ENCODE measurements at regions not wholly inside any gene's neighbourhood (a gene's known extent, or its start where the extent isn't known, plus 50 kb on each side); places are given as distances from the start of the nearest gene placed in this dataset.

DNA sequence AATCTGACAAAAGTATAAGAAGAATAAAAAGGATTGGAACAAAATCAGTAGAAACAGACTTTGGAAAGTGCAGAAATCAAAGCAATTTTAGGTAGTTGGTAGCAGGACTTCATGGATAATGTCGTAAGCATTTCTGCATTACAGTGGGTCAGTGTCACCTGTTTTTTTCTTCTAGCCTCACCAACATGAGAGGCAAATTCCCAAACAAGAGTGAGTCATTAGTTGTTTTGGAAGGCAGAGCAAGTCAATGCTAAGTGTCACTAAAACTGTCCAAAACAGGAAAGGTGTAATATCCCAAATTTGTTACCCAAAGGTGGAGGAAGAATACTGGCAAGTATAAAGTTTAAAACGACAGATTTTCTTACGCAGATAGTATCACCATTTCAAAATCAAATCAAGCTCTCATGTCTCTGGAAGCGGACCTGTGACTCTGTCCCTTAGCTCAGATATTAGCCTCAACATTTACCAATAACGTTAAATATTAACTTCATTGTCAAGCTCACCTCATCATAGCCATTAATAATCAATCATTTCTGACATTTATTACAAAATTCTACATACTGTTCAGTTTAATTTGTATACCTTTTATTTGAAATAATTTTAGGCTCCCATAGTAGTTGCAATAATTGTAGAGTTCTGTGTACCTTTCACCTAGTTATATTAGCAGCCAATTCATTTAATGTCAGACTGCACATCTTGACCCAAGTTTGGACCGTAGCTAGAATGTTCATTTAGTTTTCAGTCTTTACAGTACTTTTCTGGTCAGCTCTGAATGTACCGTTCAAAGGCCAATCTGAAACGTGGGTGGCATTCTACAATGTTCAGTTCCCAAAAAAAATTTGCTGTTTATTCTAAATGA, 901.2 kb upstream of the COX7C start:
- no peak overlapping the region for H3K4me3 ChIP-seq (ENCODE audit: low read depth, low read length)
- DNase-seq (ENCODE audit: low read depth) = no peak
- TF ChIP-seq, protein P1, sequence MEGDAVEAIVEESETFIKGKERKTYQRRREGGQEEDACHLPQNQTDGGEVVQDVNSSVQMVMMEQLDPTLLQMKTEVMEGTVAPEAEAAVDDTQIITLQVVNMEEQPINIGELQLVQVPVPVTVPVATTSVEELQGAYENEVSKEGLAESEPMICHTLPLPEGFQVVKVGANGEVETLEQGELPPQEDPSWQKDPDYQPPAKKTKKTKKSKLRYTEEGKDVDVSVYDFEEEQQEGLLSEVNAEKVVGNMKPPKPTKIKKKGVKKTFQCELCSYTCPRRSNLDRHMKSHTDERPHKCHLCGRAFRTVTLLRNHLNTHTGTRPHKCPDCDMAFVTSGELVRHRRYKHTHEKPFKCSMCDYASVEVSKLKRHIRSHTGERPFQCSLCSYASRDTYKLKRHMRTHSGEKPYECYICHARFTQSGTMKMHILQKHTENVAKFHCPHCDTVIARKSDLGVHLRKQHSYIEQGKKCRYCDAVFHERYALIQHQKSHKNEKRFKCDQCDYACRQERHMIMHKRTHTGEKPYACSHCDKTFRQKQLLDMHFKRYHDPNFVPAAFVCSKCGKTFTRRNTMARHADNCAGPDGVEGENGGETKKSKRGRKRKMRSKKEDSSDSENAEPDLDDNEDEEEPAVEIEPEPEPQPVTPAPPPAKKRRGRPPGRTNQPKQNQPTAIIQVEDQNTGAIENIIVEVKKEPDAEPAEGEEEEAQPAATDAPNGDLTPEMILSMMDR (IDR thresholded peaks at IDR 0.05; ENCODE audit: insufficient read depth, low read length) = no peak

DNA sequence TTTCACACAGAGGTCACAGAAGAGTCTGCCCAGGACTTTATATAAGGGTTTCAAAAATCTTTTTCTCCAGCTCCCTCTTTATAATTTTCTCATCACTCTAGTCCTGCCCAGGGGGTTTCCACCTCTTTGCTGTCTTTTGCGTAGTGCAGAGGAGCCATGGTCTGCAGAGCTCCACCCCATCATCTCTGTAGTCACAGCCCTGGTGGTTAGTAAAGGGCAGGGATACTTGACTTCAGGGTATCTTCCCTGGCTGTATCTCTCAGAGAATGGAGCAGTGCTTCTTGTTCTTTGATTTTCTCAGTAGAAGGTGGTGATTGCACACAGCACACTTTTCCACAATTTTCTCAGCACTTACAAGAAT, 900.6 kb upstream of the COX7C start:
- no peak for DNase-seq (ENCODE audit: low read depth)
- TF ChIP-seq, protein P1 (IDR thresholded peaks at IDR 0.05; ENCODE audit: insufficient read depth, low read length) = no peak

DNA sequence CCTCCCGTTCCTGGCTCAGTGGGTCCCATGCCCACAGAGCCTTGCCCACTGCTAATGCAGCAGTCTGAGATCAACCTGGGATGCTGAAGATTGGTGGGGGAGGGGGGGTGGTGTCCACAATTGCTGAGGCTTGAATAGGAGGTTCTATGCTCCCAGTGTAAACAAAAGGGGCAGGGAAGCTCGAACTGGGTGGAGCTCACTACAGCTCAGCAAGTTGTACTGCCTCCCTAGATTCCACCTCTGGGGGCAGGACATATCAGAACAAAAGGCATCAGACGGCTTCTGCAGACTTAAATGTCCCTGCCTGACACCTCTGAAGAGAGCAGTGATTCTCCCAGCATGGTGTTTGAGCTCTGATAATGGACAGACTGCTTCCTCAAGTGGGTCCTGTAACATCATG, 885.6 kb upstream of the COX7C start:
- TF ChIP-seq, protein P1 (IDR thresholded peaks at IDR 0.05; ENCODE audit: insufficient read depth, low read length) = no peak
- no peak overlapping the region for H3K4me3 ChIP-seq (ENCODE audit: low read depth, low read length)
- no peak for DNase-seq (ENCODE audit: low read depth)

More for the DNA sequence above, 900.6 kb upstream of the COX7C start:
- no peak overlapping the region for H3K4me3 ChIP-seq (ENCODE audit: low read depth, low read length)

DNA sequence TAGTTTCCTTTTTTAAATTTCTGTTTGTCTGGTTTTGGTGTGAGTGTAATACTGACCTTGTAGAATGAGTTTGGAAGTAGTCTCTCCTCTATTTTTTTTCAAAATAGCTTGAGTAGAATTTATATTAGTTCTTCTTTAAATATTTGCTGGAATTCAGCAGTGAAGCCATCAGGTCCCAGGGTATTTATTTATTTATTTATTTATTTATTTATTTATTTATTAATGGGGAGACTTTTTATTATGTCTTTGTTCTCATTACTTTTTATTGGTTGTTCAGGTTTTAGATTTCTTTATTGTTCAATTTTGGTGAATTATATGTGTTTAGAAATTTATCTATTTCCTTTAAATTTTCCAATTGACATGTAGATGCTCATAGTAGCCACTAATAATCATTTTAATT, 875.8 kb upstream of the COX7C start:
- no peak for DNase-seq (ENCODE audit: low read depth)
- H3K4me3 ChIP-seq (ENCODE audit: low read depth, low read length) = no peak overlapping the region

DNA sequence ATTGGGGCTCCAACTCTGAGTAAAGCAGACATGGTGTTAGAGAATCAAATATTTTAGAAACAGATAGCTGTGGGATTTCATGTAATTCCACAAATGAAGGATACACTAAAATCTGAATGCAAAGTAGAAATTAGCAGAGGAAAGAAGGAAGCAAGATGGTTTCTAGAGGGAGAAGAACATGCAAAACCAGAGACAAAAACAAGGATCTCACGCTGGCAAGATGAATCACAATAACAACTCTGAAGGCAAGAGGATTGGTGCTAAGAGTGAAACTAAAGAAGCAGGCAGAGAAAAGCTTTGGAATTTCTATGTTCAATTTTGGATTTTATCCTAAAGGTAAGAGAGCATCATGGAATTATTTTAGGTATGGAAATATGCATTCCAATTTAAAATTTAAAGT, 857.2 kb upstream of the COX7C start:
- TF ChIP-seq, protein P1 (IDR thresholded peaks at IDR 0.05; ENCODE audit: insufficient read depth, low read length) = no peak
- no peak overlapping the region for H3K4me3 ChIP-seq (ENCODE audit: low read depth, low read length)
- DNase-seq (ENCODE audit: low read depth) = no peak

More for the DNA sequence above, 875.8 kb upstream of the COX7C start:
- TF ChIP-seq, protein P1 (IDR thresholded peaks at IDR 0.05; ENCODE audit: insufficient read depth, low read length) = no peak

DNA sequence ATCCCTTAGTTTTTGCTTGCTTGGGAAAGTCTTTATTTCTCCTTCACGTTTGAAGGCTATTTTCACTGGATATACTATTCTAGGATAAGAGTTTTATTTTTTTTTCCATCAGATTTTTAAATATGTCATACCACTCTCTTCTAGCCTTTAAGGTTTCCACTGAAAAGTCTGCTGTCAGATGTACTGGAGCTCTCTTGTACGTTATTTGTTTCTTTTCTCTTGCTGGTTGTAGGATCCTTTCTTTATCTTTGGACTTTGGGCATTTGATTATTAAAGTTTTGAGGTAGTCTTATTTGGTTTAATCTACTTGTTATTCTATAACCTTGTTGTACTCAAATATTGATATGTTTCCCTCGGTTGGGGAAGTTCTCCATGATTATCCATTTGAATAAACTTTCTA, 848.4 kb upstream of the COX7C start:
- H3K4me3 ChIP-seq (ENCODE audit: low read depth, low read length) = no peak overlapping the region
- DNase-seq (ENCODE audit: low read depth) = no peak
- TF ChIP-seq, protein P1 (IDR thresholded peaks at IDR 0.05; ENCODE audit: insufficient read depth, low read length) = no peak
